GM18498 (cell line): ENCODE measurements at regions not wholly inside any gene's neighbourhood (a gene's known extent, or its start where the extent isn't known, plus 50 kb on each side); places are given as distances from the start of the nearest gene placed in this dataset.
A peak's percentile ranks its signal among the peaks of the same experiment; 100 is the strongest.
"Not testable (repeated sequence)": the region's sequence is repeated elsewhere in the genome, so short reads cannot be mapped to it uniquely, and the experiment has no call there.

ENCODE experiments used
- ATAC-seq: cut with Tn5 transposase; IDR thresholded peaks from one replicate; pipeline ENCODE4 v1.9.1; 2021; ENCODE audit warnings: mild to moderate bottlenecking, moderate library complexity; ENCODE audit not compliant: unreplicated experiment

DNA sequence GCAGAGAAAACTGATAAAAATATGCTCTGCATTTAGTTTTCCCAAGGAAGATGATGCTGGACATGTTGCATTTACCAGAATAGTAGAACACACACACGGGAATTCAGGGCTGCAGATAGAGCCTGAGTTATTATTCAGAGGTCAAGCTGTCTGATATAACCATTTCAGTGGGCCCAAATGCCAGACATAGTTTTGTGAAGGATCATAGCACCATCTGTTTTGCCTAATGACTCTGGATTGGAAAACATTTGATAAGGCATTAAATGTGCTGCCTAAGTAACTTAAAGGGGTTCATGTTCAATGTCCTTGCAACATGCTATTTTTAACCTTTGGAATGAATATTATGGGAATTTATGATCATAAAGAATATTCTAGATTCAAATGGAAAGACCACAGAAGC is 666.2 kb downstream of the PRIM2 start:
- ATAC-seq = not testable (repeated sequence)

DNA sequence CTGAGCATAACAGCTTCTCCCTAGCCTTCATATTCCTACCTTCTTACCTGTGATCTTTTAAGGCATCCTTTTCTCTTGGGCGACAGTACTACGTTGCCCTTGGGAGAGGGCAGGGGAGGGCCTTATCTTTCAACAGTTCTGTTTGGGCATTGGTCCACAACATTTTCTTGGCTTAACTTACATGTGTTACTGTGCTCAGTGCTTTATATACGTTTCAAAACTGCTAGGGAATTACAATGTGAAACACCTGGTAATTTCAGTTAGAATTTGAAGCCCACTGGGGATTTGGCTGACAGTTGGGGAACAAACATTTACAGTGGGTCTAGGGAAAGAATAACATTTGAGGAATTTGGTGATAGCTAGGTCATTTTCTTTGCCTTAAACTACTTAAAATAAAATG is 667.1 kb downstream of the PRIM2 start:
- ATAC-seq = not testable (repeated sequence)

GRCh38 chr6:57985734-57986133 is 668.3 kb downstream of the PRIM2 start:
- ATAC-seq = not testable (repeated sequence)

DNA sequence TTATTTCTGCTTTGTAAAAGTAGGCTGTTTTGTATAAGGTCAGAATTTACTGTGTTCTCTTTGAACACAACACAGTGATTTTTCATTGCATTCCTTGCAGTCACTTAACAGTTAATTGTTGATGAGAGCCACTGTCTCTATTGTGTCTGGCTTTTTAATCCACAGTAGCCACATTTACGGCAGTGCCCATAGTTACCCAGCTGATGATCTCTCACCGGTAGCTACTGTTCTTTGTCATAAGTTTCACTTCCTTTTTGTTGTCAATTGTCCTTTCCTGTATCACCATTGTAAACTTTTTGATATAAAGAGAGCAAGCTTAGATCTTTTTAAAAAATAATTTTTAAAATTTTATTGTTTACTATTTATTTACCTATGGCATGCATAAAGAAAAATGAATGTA is 669.2 kb downstream of the PRIM2 start:
- ATAC-seq = peak; percentile 100

GRCh38 chr6:57989520-57990080 is 672.2 kb downstream of the PRIM2 start:
- not testable (repeated sequence) for ATAC-seq

- ATAC-seq = not testable (repeated sequence)
Observed at GRCh38 chr6:57998858-57999619, 681.6 kb downstream of the PRIM2 start.

- ATAC-seq = not testable (repeated sequence)
Observed at GRCh38 chr6:58000233-58000632, 682.8 kb downstream of the PRIM2 start.

- not testable (repeated sequence) for ATAC-seq
Observed at GRCh38 chr6:58003417-58004167, 686.2 kb downstream of the PRIM2 start.

GRCh38 chr6:58007334-58008000 is 690.0 kb downstream of the PRIM2 start:
- ATAC-seq = not testable (repeated sequence)

DNA sequence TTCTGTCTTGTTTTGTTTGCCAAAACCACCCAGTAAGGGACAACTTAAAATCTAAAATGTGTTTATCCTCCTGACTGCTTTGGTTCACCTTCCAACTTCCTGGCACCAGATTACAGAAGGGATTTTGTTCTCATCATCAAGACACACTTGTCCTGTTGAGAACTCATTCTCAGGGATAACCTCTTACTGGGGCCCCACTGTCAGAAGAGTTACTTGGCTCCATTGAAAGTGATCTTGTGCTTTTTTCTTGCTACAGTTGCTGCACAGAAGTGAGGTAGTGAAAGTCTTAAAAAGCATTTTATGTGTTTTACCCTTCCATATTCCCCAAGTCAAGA is 690.5 kb downstream of the PRIM2 start:
- ATAC-seq = not testable (repeated sequence)

DNA sequence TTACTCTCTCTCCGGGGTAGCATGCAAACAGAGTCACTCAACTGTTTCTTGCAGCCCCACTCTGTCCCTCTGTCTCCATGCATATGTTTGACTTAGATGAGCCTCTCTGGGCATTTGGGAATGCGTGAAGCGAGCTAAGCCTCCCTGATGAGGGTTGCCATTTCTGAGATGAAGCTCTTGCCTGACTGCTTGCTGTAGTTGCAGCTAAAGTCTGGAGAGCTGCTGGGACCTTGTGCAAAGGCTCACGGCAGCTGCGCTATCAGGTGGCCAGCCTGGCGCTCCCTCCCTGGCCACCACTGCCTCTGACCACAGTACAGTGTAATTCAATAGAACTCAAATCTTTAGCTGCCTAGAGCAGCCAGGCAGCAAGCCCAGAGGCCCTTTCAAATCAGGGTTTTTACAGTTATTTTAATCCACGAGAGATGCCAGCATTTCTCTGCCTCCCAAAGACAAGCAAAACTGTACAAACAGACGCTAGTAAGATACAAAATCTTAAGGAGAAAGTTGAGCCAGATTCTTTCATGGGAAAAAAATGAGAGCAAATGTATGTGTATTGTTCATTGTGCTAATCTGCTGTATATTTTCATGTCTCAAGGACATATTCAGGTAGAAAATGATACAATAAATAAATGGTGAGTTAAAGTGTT is 694.6 kb downstream of the PRIM2 start:
- not testable (repeated sequence) for ATAC-seq

DNA sequence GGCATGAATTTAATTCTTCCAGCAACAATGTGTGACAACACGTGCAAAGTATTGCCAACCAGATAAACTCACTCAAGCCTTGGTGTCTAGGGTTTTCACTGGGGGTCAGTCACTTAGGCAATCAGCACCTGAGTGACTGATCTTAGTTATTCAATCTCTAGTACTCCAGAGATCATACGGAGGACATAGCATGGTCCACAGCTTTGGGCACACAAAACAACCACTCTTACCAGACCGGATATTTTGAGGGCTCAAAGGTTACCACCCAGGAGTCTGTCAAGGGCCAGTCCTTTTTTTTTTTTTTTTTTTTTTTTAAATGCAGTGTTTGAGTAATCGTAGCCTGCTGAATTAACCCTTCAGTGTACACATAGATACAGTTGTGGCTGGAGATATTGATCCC is 699.2 kb downstream of the PRIM2 start:
- not testable (repeated sequence) for ATAC-seq

GRCh38 chr6:58028188-58028587 is 710.8 kb downstream of the PRIM2 start:
- not testable (repeated sequence) for ATAC-seq

DNA sequence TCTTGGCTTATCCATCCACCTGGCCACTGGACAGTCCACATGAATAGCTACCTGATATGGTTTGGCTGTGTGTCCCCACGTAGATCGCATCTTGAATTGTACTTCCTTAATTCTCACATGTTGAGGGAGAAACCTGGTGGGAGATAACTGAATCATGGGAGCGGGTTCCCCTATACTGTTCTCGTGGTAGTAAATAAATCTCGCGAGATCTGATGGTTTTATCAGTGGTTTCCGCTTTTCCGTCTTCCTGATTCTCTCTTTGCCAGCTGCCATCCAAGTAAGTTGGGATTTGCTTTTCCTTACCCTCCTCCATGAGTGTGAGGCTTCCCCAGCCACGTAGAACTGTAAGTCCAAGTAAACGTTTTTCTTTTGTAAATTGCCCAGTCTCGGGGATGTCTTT is 720.8 kb downstream of the PRIM2 start:
- not testable (repeated sequence) for ATAC-seq

DNA sequence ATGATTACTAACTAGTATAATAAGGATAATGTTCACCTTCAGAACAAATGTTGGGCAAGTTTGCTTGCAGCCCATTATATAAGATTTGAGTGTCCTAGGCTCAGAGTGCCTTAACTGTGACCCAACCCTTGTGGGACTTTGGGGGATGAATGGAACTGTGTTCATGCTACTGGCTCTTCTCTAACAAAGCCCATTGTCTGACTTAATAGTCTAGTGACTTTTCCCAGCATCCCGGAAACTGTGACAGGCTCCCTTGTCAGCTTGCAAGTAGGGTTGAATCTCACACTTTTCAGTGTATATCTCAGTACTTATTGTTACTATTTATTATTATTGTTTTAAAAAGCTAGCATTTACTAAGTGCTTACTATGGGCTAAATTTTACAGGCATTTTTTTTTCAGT is 729.2 kb downstream of the PRIM2 start:
- not testable (repeated sequence) for ATAC-seq

- ATAC-seq = not testable (repeated sequence)
Observed at GRCh38 chr6:58047389-58047788, 730.0 kb downstream of the PRIM2 start.

DNA sequence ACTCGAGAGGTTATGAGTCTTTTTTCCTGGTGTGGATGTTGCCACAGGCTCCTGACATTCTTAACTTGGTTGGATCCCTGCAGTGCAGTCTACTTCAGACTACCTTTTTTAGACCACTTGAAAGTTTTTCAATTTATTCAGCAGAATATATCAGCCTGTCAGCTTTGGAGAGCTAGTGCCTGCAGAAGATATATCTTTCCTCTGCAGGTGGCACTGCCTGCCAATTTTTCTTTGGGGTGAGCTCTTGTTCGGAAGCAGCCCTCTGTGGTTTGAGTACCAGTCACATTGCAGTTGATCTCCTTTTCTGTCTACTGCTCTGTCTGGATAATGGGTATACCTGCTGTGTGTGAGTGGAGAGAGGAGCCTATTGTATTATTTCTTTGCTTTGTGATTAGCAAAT is 730.4 kb downstream of the PRIM2 start:
- not testable (repeated sequence) for ATAC-seq

GRCh38 chr6:58055465-58056176 is 738.2 kb downstream of the PRIM2 start:
- not testable (repeated sequence) for ATAC-seq

GRCh38 chr6:58059701-58060100 is 742.3 kb downstream of the PRIM2 start:
- ATAC-seq = not testable (repeated sequence)

DNA sequence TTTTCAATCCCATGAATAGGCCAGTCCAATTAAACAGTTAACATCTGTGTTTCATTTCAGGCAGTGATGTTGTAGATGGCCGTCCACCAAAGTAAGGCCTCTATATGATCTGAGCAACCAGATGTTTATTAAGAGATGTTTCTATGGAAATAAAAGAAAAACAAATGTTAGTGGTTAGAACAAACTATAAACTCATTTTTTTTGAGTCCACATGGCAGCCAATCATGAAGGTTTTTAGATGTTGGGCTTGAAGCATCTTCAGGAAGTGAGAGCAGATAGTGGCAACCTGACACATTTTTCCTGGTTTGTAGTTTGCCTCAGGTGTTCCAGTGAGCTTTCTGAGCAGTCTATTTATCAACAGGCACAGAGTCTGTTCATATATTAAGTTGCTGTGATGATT is 746.1 kb downstream of the PRIM2 start:
- ATAC-seq = not testable (repeated sequence)
